OCI-LY3 (cell line): ENCODE measurements at regions not wholly inside any gene's neighbourhood (a gene's known extent, or its start where the extent isn't known, plus 50 kb on each side); places are given as distances from the start of the nearest gene placed in this dataset.

ENCODE experiments used
- H2AFZ ChIP-seq: fragments of 200-600, 300-600 bp; shearing (Covaris generic); 2 replicates; pipeline ENCODE4 v1.6.0; 2014; ENCODE audit warnings: antibody characterized with exemption, low read depth, low read length
- H3K27ac ChIP-seq: fragments of 200-600, 300-600 bp; sonication (generic); 2 replicates; pipeline ENCODE4 v1.5.1; 2014; ENCODE audit warnings: mild to moderate bottlenecking, low read length, moderate library complexity, mixed read lengths
- H3K27me3 ChIP-seq: fragments of 200-600, 300-600 bp; sonication (generic); 2 replicates; pipeline ENCODE4 v1.6.1; 2014; ENCODE audit warnings: low read depth, low read length, mixed read lengths
- H3K36me3 ChIP-seq: fragments of 200-600, 300-600 bp; sonication (generic); replicated peaks from 2 replicates; pipeline ENCODE3; 2014; ENCODE audit warnings: low read depth, low read length, mixed read lengths
- H3K4me1 ChIP-seq: fragments of 300-600, 200-600 bp; sonication (generic); 2 replicates; pipeline ENCODE4 v1.6.1; 2014; ENCODE audit warnings: low read length, mixed read lengths
- H3K4me2 ChIP-seq: fragments of 200-600, 300-600 bp; sonication (generic); 2 replicates; pipeline ENCODE4 v1.6.1; 2014; ENCODE audit warnings: low read length, mixed read lengths
- H3K4me3 ChIP-seq: fragments of 300-600, 200-600 bp; sonication (generic); 2 replicates; pipeline ENCODE4 v1.5.1; 2014; ENCODE audit warnings: antibody characterized with exemption, mild to moderate bottlenecking, low read length, moderate library complexity
- H3K79me2 ChIP-seq: fragments of 300-600, 200-600 bp; shearing (Covaris generic); 2 replicates; pipeline ENCODE4 v1.6.1; 2014; ENCODE audit warnings: mild to moderate bottlenecking, low read length, mixed read lengths
- H3K9ac ChIP-seq: fragments of 300-600, 200-600 bp; shearing (Covaris generic); 2 replicates; pipeline ENCODE4 v1.6.0; 2014; ENCODE audit warnings: mild to moderate bottlenecking, low read length, moderate library complexity
- H3K9me3 ChIP-seq: fragments of 200-600, 300-600 bp; shearing (Covaris generic); 2 replicates; pipeline ENCODE4 v1.6.1; 2014; ENCODE audit warnings: low read length, mixed read lengths; ENCODE audit not compliant: insufficient read depth
- H4K20me1 ChIP-seq: fragments of 200-600, 300-600 bp; sonication (generic); 2 replicates; pipeline ENCODE4 v1.6.1; 2016; ENCODE audit warnings: low read length, mixed read lengths; ENCODE audit not compliant: insufficient read depth
- EZH2phosphoT487 ChIP-seq: fragments of 200-600 bp; shearing (Covaris generic); IDR thresholded peaks from 2 replicates; pipeline ENCODE4 v1.6.1; 2018; ENCODE audit warnings: antibody characterized with exemption, mixed run types, low read depth
- TF ChIP-seq, protein P1 (sequence below): fragments of 200-600, 300-600 bp; sonication (generic); IDR thresholded peaks from 2 replicates; pipeline ENCODE4 v1.5.1; 2014; ENCODE audit warnings: antibody characterized with exemption, low read length, low read depth

DNA sequence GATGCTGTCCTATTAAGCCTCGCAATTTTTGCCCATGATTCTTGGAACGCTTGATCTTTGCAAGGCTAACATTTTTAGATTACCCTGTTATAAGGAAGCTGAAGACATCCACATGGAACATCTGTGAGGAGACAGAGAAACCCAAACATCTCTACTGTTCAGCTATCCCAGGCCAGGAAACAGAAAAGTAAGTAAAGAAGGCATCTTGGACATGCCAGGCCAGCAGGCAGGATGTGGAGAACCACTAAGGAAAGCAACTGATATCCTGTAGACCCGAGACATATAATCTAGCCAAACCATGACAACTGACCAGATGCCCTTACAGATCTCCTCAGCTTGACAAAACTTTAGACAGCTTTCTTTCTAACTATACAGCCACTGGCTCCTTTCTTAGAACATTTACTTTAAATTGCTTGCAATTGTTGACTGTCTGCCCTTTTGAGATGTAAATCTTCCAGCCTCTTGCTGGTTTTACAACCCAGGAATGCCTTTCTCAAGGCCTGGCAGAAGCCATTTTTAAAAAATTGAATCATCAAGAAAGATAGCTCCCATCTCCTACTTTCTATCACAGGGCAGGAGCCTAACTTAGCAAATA is 255.8 kb upstream of the DACH1 start:
- H3K27ac ChIP-seq, result no peak overlapping the region

DNA sequence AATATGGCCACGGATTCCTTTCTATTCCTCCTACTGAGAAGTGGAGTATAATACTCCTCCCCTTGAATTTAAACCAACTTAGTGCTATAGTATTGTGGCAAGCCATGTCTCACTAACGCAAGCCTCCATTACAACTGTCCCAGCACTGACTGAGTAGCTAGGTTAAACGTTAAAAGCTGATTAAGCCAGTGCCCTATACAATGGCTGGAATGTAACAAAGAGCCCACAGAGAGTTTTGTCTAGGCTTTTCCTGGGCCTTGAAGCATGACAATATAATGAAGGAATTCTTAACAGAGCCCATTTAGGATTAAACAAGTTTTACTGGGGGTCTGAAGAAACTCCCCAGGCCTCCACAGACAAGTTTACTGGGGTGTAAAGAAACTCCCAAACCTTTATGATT is 254.5 kb upstream of the DACH1 start:
- no peak overlapping the region for H3K9ac ChIP-seq
- no peaks in the 10 kb centered on the region for H3K79me2 ChIP-seq
- H4K20me1 ChIP-seq, result no peaks in the 10 kb centered on the region
- H3K4me1 ChIP-seq, result no peaks in the 10 kb centered on the region
- no peak overlapping the region for H2AFZ ChIP-seq
- no peak overlapping the region for H3K4me3 ChIP-seq
- no peak for TF ChIP-seq EZH2phosphoT487
- TF ChIP-seq, protein P1, sequence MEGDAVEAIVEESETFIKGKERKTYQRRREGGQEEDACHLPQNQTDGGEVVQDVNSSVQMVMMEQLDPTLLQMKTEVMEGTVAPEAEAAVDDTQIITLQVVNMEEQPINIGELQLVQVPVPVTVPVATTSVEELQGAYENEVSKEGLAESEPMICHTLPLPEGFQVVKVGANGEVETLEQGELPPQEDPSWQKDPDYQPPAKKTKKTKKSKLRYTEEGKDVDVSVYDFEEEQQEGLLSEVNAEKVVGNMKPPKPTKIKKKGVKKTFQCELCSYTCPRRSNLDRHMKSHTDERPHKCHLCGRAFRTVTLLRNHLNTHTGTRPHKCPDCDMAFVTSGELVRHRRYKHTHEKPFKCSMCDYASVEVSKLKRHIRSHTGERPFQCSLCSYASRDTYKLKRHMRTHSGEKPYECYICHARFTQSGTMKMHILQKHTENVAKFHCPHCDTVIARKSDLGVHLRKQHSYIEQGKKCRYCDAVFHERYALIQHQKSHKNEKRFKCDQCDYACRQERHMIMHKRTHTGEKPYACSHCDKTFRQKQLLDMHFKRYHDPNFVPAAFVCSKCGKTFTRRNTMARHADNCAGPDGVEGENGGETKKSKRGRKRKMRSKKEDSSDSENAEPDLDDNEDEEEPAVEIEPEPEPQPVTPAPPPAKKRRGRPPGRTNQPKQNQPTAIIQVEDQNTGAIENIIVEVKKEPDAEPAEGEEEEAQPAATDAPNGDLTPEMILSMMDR, result no peak
- no peak overlapping the region for H3K27ac ChIP-seq
- no peaks in the 10 kb centered on the region for H3K27me3 ChIP-seq
- no peaks in the 10 kb centered on the region for H3K36me3 ChIP-seq
- no peaks in the 10 kb centered on the region for H3K9me3 ChIP-seq
- H3K4me2 ChIP-seq, result no peak overlapping the region

More for the DNA sequence above, 255.8 kb upstream of the DACH1 start:
- Histone ChIP-seq H3K4me3 (no peak overlapping the region), H3K9me3 (no peaks in the 10 kb centered on the region), H3K79me2 (no peaks in the 10 kb centered on the region), H4K20me1 (no peaks in the 10 kb centered on the region), H3K27me3 (no peaks in the 10 kb centered on the region), H3K9ac (no peak overlapping the region), H3K4me1 (no peaks in the 10 kb centered on the region), H2AFZ (no peak overlapping the region), H3K4me2 (no peak overlapping the region), H3K36me3 (no peaks in the 10 kb centered on the region)
- TF ChIP-seq EZH2phosphoT487, result no peak
- TF ChIP-seq, protein P1, result no peak

DNA sequence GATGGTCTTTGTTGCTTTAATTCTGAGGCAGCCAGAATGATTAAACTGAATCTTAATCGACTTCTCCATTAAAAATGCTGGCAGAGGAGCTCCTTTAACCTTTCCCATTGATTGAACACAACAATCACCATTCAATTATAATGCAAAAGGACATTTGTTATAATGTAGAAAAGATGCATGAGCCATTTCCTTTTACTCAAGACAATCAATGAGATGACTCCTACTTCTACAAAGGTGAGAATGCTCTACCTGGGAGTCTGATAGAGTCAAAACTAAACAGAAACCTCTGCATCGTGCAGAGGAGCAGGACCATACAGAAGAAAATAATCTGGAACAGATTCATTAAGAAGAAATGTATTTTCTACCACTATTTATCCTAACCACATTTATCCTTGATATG is 253.6 kb upstream of the DACH1 start:
- H3K36me3 ChIP-seq, result no peaks in the 10 kb centered on the region
- no peak overlapping the region for H3K4me3 ChIP-seq
- no peaks in the 10 kb centered on the region for H3K9me3 ChIP-seq
- H3K27ac ChIP-seq, result no peak overlapping the region
- H3K79me2 ChIP-seq, result no peaks in the 10 kb centered on the region
- H3K4me1 ChIP-seq, result no peaks in the 10 kb centered on the region
- H3K27me3 ChIP-seq, result no peaks in the 10 kb centered on the region
- no peak overlapping the region for H2AFZ ChIP-seq
- no peak overlapping the region for H3K4me2 ChIP-seq
- TF ChIP-seq, protein P1, result no peak
- TF ChIP-seq EZH2phosphoT487, result no peak
- no peaks in the 10 kb centered on the region for H4K20me1 ChIP-seq
- H3K9ac ChIP-seq, result no peak overlapping the region

DNA sequence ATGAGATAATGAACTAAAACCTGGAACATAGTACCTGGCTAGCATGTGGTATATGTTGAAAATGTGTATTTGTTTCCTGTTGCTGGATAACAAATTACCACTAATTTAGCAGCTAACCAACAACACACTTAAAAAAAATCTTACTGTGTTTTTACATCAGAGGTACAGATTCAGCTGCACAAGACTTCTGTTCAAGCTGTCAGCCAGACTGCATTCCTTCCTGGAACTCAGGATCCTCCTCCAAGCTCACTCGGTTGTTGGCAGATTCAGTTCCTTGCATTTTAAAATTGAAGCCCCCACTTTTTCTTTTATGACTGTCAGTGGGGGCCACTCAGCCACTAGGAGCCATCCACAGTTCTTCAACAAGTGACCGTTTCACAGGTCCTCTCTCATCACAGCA is 246.9 kb upstream of the DACH1 start:
- H3K9ac ChIP-seq, result no peak overlapping the region
- no peak overlapping the region for H3K4me2 ChIP-seq
- H3K27me3 ChIP-seq, result no peaks in the 10 kb centered on the region
- no peak overlapping the region for H3K4me3 ChIP-seq
- TF ChIP-seq, protein P1, result no peak
- no peak for TF ChIP-seq EZH2phosphoT487
- no peaks in the 10 kb centered on the region; the same call in 1 of the 2 replicates for H3K9me3 ChIP-seq
- no peak overlapping the region for H2AFZ ChIP-seq
- no peaks in the 10 kb centered on the region for H4K20me1 ChIP-seq
- H3K36me3 ChIP-seq, result peaks cover 3% of the 10 kb centered on the region
- peaks cover 16% of the 10 kb centered on the region for H3K4me1 ChIP-seq
- no peak overlapping the region for H3K27ac ChIP-seq
- H3K79me2 ChIP-seq, result no peaks in the 10 kb centered on the region
